Sigmoid colon (tissue), 4 donors: ENCODE measurements at regions not wholly inside any gene's neighbourhood (a gene's known extent, or its start where the extent isn't known, plus 50 kb on each side); places are given as distances from the start of the nearest gene placed in this dataset.

Source experiments
- POLR2A ChIP-seq, 2 donors: fragments of 450-650 bp; IDR thresholded peaks; one replicate each; pipeline ENCODE4 v1.6.1; 2016; ENCODE audit warnings: antibody characterized with exemption in 2 of 2, mild to moderate bottlenecking in 2 of 2, moderate library complexity in 2 of 2
- POLR2AphosphoS5 ChIP-seq, 4 donors: sonication (generic); formaldehyde crosslinking; IDR thresholded peaks; one replicate each; pipeline ENCODE4 v1.6.1; 2017; ENCODE audit warnings: antibody characterized with exemption in 4 of 4
- TF ChIP-seq, protein P1 (sequence below), 4 experiments: fragments of 450-650 bp in 3 of 4; fragments of 200-600 bp in 1 of 4; IDR thresholded peaks; one replicate each; pipeline ENCODE4 v1.5.1; 2016 to 2019; ENCODE audit warnings: antibody characterized with exemption in 4 of 4, mild to moderate bottlenecking in 3 of 4, moderate library complexity in 2 of 4

DNA sequence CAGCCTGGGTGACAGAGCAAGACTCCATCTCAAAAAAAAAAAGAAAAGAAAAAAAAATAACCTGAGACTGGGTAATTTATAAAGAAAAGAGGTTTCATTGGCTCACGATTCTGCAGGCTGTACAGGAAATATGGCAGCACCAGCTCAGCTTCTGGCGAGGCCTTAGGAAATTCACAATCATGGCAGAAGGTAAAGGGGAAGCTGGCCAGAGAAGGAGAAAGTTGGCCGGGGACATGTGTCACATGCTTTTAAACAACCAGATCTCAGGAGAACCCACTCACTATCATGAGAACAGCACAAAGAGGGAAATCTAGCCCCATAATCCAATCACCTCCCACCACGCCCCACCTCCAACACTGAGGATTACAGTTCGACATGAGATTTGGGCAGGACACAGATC lies 125.3 kb downstream of the DISP1 start:
- TF ChIP-seq, protein P1, sequence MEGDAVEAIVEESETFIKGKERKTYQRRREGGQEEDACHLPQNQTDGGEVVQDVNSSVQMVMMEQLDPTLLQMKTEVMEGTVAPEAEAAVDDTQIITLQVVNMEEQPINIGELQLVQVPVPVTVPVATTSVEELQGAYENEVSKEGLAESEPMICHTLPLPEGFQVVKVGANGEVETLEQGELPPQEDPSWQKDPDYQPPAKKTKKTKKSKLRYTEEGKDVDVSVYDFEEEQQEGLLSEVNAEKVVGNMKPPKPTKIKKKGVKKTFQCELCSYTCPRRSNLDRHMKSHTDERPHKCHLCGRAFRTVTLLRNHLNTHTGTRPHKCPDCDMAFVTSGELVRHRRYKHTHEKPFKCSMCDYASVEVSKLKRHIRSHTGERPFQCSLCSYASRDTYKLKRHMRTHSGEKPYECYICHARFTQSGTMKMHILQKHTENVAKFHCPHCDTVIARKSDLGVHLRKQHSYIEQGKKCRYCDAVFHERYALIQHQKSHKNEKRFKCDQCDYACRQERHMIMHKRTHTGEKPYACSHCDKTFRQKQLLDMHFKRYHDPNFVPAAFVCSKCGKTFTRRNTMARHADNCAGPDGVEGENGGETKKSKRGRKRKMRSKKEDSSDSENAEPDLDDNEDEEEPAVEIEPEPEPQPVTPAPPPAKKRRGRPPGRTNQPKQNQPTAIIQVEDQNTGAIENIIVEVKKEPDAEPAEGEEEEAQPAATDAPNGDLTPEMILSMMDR (IDR thresholded peaks at IDR 0.05) = no peak
- no peak for TF ChIP-seq POLR2AphosphoS5 (IDR thresholded peaks at IDR 0.05)
- TF ChIP-seq POLR2A (IDR thresholded peaks at IDR 0.05) = no peak
